MM.1S (cell line): ENCODE measurements at regions not wholly inside any gene's neighbourhood (a gene's known extent, or its start where the extent isn't known, plus 50 kb on each side); places are given as distances from the start of the nearest gene placed in this dataset.

Experiments
- CTCF ChIP-seq: fragments of 300-600 bp; sonication (generic); IDR thresholded peaks from 2 replicates; pipeline ENCODE4 v1.5.1; 2016; ENCODE audit warnings: antibody characterized with exemption, low read length, mixed read lengths
- EZH2 ChIP-seq: fragments of 300-600 bp; sonication (generic); optimal IDR thresholded peaks from 2 replicates; pipeline ENCODE3; 2017; ENCODE audit warnings: low read depth, mild to moderate bottlenecking, antibody characterized with exemption, low read length, mixed read lengths

GRCh38 chr13:73981595-73981994 is 152.6 kb downstream of the KLF12 start:
- TF ChIP-seq CTCF (no peak), EZH2 (no peak)
